GM18861 (cell line): ENCODE measurements at regions not wholly inside any gene's neighbourhood (a gene's known extent, or its start where the extent isn't known, plus 50 kb on each side); places are given as distances from the start of the nearest gene placed in this dataset.
A peak's percentile ranks its signal among the peaks of the same experiment; 100 is the strongest.

ENCODE experiments used
- ATAC-seq: cut with Tn5 transposase; IDR thresholded peaks from one replicate; pipeline ENCODE4 v1.9.1; 2021; ENCODE audit not compliant: unreplicated experiment

DNA sequence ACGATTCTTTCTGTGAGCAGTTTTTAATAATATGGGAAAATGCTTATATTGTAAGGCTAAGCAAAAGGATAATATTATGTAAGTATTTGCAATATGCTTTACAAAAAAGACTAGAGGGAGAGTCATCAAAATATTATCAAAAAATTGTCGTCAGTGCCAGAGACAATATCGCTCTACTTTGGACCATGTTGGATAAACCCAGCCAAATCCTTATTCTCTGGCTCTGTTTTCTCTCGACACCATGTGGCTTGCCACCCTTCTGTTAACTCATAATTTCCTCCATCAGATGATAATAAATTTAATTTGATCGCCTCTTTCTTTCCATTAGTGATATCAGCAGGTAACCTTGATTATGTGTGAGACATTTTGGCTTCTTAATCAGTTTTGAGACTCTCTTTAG is 129.9 kb downstream of the CDC42EP3 start:
- no peak for ATAC-seq

- ATAC-seq, result no peak
Measured at GRCh38 chr2:37543999-37544557, 127.4 kb downstream of the CDC42EP3 start.

GRCh38 chr2:37544591-37545031 is 126.8 kb downstream of the CDC42EP3 start:
- no peak for ATAC-seq

GRCh38 chr2:37549598-37549997 is 121.8 kb downstream of the CDC42EP3 start:
- no peak for ATAC-seq

DNA sequence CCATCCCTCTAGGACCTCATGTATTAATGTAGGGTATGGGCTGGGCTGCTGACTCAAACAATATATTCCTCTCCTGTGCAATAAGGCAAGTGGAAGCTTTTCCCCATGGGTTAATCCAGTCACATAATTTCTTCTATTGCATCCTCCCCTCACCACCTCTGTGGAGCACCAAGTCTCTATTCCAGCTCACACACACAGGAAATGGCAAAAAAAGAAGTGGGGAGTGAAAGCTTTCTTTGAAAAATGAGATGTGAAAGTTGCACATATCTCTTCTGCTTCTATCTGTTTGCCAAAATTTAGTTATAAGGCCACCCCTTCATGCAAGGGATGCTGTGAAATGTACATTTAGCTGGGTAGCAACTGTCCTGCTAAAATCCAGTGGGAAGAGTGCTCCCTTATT is 121.3 kb downstream of the CDC42EP3 start:
- ATAC-seq, result peak; percentile 43

DNA sequence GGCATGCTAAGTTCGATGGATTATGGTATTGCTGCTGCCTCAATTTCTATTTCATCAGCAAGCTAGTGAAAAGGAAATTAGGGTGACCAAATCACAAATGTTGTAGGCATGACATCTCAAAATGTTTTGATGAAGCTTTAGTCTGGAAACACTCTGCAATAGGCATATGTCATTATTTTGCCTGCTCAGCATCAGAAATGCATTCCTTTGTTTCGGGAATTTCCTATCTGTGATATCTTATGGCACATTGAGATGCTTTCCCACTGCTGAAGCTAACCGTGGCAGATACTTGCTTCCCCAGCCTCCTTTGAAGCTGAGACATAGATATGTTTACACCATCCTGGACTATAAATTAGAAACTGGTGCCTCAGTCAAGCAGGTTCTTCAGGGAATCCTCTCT is 119.7 kb downstream of the CDC42EP3 start:
- ATAC-seq, result no peak

GRCh38 chr2:37552339-37552738 is 119.1 kb downstream of the CDC42EP3 start:
- no peak for ATAC-seq

- ATAC-seq, result no peak
Measured at GRCh38 chr2:37553411-37554154, 117.9 kb downstream of the CDC42EP3 start.

- ATAC-seq, result no peak
Measured at GRCh38 chr2:37554155-37554510, 117.3 kb downstream of the CDC42EP3 start.

DNA sequence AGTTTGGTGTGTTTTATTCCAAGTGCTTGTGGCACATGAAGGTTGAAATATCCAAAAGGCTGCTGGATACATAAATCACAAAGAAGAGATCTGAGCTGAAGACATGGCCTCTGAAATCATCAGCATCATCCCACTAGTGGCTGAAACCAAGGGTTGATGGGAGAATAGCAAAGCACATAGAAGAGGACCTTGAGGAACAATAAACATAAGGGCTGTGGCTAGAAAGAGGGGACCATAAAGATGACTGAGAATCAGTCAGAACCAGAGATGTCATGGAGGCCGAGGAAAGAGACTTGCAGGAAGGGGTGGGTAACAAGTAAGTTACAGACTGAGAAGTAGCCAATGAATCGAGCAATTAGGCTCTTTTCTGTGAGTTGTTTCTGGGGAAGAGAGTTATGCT is 116.8 kb downstream of the CDC42EP3 start:
- no peak for ATAC-seq

GRCh38 chr2:37555457-37555856 is 116.0 kb downstream of the CDC42EP3 start:
- peak; percentile 48 for ATAC-seq

DNA sequence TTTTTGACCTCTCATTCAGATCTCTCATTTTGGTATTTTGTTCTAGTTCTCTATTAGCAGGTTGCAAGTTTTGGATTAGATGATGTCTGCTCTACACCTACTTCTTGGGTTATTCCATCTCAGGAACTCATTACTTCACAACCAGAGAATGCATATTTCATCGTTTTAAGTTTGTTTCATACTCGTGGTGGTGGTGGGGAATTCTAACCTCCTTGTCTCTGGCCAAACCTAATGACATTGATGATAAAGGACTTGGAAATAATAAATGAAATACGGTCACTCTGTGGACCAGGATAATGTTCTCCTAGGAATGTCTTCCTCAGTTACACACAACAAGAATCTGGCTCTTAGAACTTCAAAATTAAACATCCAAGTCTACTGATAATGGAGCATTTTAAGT is 115.2 kb downstream of the CDC42EP3 start:
- no peak for ATAC-seq

DNA sequence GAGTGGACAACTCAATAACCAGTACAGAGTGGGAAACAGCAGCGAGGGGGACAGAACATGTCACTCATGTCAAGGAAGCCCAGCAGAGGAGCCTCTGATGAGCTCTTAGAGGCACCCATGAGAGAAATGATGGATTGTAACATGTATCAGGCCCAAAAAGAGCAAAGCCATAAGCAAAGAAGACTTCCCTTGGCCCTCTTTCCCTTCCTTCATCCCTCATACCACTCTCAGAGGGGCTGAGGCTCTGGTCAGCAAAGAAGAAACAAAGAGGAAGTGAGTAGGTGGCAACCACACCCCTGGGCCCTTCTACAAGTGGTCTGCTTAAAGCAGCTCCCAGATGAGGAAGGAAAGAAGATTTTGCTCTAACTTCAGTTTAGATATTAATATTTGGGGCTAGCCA is 112.8 kb downstream of the CDC42EP3 start:
- ATAC-seq, result peak; percentile 54

DNA sequence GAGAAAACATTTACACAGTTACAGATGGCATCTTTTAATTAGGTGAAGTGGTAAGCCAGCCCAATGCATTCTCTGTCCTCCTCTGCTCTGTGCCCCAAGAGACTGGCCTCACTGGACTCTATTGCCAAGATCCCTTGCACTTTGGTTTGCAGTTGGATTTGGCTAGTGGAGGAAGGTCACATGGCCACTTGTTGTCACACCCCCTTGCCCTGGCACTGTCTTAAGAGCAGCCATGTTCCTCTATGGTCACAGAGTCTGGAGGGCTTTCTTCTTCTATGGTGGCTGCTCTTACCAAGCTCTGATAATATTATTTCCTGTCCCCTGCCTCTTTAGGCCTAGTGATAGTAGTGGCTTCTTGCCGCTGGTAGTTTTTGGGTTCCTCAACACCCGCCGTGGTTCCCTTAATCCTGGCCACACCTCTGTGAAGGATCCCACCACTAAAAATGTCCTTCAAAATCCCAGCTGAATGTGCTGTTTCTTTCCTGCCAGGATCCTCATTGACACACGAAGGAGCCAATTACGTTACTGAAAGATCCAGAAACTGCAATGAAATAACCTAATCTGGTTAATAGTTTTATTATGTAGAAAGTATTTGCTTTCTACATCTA is 111.1 kb downstream of the CDC42EP3 start:
- ATAC-seq, result no peak

DNA sequence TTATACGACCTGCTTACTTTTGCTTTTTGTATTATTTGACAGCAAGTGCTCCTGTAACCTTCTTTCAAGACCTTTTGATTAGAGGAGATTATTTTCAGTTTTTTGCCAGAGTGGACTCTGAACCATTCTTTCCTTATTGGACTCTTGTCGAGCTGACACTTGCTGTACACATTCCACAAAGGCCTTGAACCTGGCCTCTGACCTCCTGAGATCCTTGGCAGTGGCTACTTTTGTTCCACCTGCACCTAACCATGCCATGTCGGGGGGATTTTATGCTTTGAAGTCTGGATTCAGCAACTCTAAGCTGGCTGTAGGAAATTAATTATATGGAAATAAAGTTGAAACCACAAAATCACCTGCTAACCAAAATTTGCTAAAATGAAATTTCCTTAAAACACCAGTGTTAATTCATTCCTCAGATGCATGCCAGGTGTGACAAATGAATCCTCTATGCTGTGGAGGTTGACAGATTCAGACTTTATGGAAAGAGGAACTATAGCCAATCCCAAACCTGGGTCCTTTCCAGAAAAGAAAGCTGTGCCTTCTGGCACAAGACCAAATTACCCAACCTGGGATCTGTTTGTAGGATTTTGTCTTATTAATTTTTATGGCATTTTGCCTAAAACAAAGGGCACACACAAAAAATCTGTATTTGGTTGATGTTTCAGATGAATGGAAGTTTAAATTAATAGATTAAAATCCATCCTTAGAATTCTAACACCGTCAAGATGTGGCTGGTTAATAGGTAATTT is 110.4 kb downstream of the CDC42EP3 start:
- ATAC-seq, result no peak

DNA sequence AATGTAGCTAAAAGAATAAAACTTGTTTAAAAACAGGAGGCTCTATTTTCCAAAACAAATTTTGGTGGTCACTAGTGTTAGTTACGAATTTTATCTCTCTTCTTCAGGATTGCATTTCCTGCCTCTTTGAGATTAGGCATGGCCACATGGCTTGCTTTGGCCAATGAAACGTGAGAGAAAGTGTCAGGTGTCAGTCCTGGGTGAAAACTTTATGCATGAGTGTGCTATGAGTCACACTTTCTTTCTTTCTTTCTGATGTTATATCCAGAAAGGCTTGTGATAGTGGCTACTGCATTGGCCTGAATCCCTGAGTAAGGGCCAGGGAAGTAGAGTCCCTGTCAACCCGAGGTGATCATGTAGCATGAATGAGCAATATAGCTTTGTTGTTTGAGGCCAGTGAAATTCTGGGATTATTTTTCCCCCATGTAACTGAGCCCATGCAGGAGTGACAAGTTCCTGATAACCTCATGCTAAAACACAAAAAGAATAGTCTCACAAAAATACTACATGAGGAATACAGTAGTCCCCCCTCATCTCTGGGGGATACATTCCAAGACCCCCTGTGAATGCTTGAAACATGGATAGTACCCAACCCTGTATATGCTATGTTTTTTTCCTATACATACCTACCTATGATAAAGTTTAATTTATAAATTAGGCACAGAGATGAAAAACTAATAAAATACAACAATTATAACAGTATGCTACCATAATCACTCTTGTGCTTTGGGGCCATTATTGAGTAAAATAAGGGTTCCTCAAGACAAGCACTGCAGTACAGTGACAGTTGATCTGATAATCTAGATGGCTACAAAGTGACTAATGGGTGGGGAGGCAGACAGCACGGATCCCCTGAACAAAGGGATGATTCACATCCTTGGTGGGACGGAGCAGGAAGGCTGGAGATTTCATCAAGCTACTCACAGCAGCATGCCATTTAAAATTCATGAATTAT is 109.5 kb downstream of the CDC42EP3 start:
- peak; percentile 75 for ATAC-seq

GRCh38 chr2:37563375-37564015 is 107.9 kb downstream of the CDC42EP3 start:
- no peak for ATAC-seq

DNA sequence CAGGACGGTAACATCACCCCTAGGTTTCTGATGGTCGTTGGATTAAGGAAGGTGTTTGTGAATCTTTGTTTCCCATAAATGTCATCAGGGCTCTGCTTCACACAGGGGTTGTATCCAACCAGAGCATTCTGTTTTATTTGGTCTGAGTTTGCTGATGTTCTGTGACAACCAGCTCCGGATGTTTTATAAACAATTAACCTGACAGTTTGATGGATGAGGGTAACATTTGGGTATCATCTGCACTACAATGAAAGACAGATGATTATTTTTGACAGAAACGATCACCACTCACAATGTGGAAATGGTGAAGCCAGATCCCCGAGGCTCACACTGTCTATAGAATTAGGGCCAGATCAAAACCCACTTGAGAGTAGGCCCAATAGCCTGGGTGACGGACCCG is 107.1 kb downstream of the CDC42EP3 start:
- no peak for ATAC-seq

- no peak for ATAC-seq
Measured at GRCh38 chr2:37566517-37566981, 104.9 kb downstream of the CDC42EP3 start.

- no peak for ATAC-seq
Measured at GRCh38 chr2:37568565-37568964, 102.9 kb downstream of the CDC42EP3 start.
